ENCODE measurements at regions not wholly inside any gene's neighbourhood (a gene's known extent, or its start where the extent isn't known, plus 50 kb on each side); places are given as distances from the start of the nearest gene placed in this dataset.

- peak; percentile 72 for DNase-seq (ENCODE audit: low spot score)
- TF ChIP-seq CTCF (IDR thresholded peaks at IDR 0.05; ENCODE audit: extremely low read depth, missing control alignments) = no peak
Measured at GRCh38 chr4:184313702-184314659, 96.3 kb upstream of the ENPP6 start.

DNA sequence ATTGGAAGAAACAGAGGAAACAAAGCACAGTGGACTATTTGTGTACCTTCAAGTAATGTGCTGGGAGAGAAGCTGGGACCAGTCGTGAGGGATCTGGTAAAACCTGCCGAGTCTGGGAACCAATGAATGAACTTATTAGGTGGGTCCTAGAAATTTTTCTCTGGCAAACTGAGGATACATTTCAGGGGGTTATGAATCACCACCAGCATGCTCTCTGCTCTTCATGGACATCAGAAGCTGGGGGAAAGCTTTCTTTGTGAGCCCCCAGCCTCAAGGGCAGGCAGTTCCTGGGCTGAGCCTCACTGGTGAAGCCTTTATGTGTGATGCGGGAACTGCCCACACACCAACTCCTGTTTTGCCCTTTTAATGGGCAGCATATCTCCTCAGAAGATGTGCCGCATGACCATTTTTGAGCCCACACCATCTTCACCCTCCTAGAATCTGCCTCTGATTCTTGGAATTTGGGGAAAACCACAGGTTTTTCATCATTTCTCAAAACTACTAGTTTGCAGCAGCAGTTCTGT lies 95.4 kb upstream of the ENPP6 start:
- DNase-seq (ENCODE audit: low spot score) = no peak
- no peak for TF ChIP-seq CTCF (IDR thresholded peaks at IDR 0.05; ENCODE audit: extremely low read depth, missing control alignments)

DNA sequence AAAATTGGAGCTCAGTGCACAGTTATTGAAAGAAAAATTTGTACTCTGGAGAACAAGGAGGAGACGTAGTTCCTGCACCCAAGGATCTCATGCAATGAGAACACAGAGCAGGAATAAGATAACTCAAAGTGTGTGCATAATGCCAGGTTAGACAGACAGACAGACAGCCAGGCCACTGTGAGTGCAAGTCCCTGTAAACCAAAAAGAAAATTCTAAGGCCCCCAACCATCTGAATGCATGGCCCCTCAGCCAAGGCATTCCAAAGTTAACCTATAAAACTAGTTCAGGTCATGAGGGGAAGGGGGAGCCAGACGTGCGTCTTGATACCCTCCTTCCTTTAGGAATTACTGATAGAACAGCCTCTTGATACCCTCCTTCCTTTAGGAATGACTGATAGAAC lies 94.5 kb upstream of the ENPP6 start:
- no peak for TF ChIP-seq CTCF (IDR thresholded peaks at IDR 0.05; ENCODE audit: extremely low read depth, missing control alignments)
- no peak for DNase-seq (ENCODE audit: low spot score)

- no peak for TF ChIP-seq CTCF (IDR thresholded peaks at IDR 0.05; ENCODE audit: extremely low read depth, missing control alignments)
- no peak for DNase-seq (ENCODE audit: low spot score)
Measured at GRCh38 chr4:184310881-184311709, 93.4 kb upstream of the ENPP6 start.

- DNase-seq (ENCODE audit: low spot score) = peak; percentile 33
- TF ChIP-seq CTCF (IDR thresholded peaks at IDR 0.05; ENCODE audit: extremely low read depth, missing control alignments) = peak; percentile 14
Measured at GRCh38 chr4:184310171-184310567, 92.5 kb upstream of the ENPP6 start.

GRCh38 chr4:184309241-184310170 lies 91.8 kb upstream of the ENPP6 start:
- no peak for DNase-seq (ENCODE audit: low spot score)
- TF ChIP-seq CTCF (IDR thresholded peaks at IDR 0.05; ENCODE audit: extremely low read depth, missing control alignments) = no peak
